ENCODE measurements at regions not wholly inside any gene's neighbourhood (a gene's known extent, or its start where the extent isn't known, plus 50 kb on each side); places are given as distances from the start of the nearest gene placed in this dataset.

GRCh38 chr4:144208074-144208473, 67.6 kb upstream of the GYPA start:
- Histone ChIP-seq H4K91ac (ENCODE audit: insufficient read length, low read depth, low read length) (no peak overlapping the region), H3K23ac (ENCODE audit: insufficient read length, low read depth, low read length) (no peak overlapping the region), H3K9me3 (ENCODE audit: control insufficient read depth, low read depth, low read length) (no peaks in the 10 kb centered on the region), H3T11ph (ENCODE audit: low read length) (no peak overlapping the region), H3K4me2 (ENCODE audit: insufficient read depth, insufficient read length, low read length) (no peak overlapping the region), H3K14ac (ENCODE audit: insufficient read depth, low read length) (no peak overlapping the region), H3K4me1 (ENCODE audit: insufficient read depth, low read length) (no peaks in the 10 kb centered on the region), H2BK5ac (ENCODE audit: insufficient read length, low read length) (no peak overlapping the region), H3K79me2 (ENCODE audit: insufficient read depth, low read length) (no peaks in the 10 kb centered on the region), H2AK5ac (ENCODE audit: insufficient read length, low read length) (no peak overlapping the region), H3K56ac (ENCODE audit: insufficient read length, low read depth, low read length) (no peak overlapping the region), H3K79me1 (ENCODE audit: insufficient read depth, low read depth, low read length, poor library complexity, severe bottlenecking) (no peaks in the 10 kb centered on the region), H2BK12ac (ENCODE audit: insufficient read length, low read depth, low read length) (no peak overlapping the region), H3K23me2 (ENCODE audit: insufficient read length, low read depth, low read length, poor library complexity, severe bottlenecking) (no peaks in the 10 kb centered on the region), H3K9ac (ENCODE audit: extremely low read depth, insufficient read length, low read length) (no peak overlapping the region), H3K27ac (ENCODE audit: insufficient read length, low read depth, low read length) (no peak overlapping the region), H4K20me1 (ENCODE audit: control insufficient read depth, insufficient read depth, insufficient read length) (no peaks in the 10 kb centered on the region), H3K27me3 (ENCODE audit: insufficient read depth, low read length) (no peaks in the 10 kb centered on the region), H2BK20ac (ENCODE audit: low read depth, low read length, poor library complexity, severe bottlenecking) (no peak overlapping the region), H2BK15ac (ENCODE audit: low read depth, low read length) (no peak overlapping the region), H3K18ac (ENCODE audit: insufficient read length, low read depth, low read length) (no peak overlapping the region), H4K8ac (replicated peaks; ENCODE audit: insufficient read length, low read depth, low read length) (no peak overlapping the region), H3K4ac (ENCODE audit: low read depth, low read length) (no peak overlapping the region), H2AFZ (ENCODE audit: low read length) (no peak overlapping the region), H2BK120ac (ENCODE audit: low read depth, low read length, poor library complexity, severe bottlenecking) (no peak overlapping the region), H4K5ac (ENCODE audit: insufficient read length, low read depth, low read length) (no peak overlapping the region)
- no peaks in the 10 kb centered on the region for H3K4me1 Mint-ChIP-seq
- TF ChIP-seq CTCF (conservative IDR thresholded peaks at IDR 0.05): no peak
- no peak overlapping the region for H3K27ac Mint-ChIP-seq
- H3K4me3 Mint-ChIP-seq: no peak overlapping the region
- H3K36me3 Mint-ChIP-seq (ENCODE audit: insufficient read depth in 1 of 3, low read depth in 3 of 3): no peaks in the 10 kb centered on the region
- no peak for DNase-seq
- H3K27me3 Mint-ChIP-seq (ENCODE audit: low read depth): no peaks in the 10 kb centered on the region
- no peaks in the 10 kb centered on the region for H3K9me3 Mint-ChIP-seq
- no CpG with 5 or more reads among the region's 2 CpGs for WGBS (ENCODE audit: extremely low coverage, insufficient read length, low lambda C conversion rate)
